Left hindlimb (tissue), 1 donor: ENCODE measurements at regions not wholly inside any gene's neighbourhood (a gene's known extent, or its start where the extent isn't known, plus 50 kb on each side); places are given as distances from the start of the nearest gene placed in this dataset.
"Not testable (repeated sequence)": the region's sequence is repeated elsewhere in the genome, so short reads cannot be mapped to it uniquely, and the experiment has no call there.

Experiments used
- DNase-seq: peaks from one replicate; pipeline ENCODE4 v3.0.0-alpha.2; 2018

DNA sequence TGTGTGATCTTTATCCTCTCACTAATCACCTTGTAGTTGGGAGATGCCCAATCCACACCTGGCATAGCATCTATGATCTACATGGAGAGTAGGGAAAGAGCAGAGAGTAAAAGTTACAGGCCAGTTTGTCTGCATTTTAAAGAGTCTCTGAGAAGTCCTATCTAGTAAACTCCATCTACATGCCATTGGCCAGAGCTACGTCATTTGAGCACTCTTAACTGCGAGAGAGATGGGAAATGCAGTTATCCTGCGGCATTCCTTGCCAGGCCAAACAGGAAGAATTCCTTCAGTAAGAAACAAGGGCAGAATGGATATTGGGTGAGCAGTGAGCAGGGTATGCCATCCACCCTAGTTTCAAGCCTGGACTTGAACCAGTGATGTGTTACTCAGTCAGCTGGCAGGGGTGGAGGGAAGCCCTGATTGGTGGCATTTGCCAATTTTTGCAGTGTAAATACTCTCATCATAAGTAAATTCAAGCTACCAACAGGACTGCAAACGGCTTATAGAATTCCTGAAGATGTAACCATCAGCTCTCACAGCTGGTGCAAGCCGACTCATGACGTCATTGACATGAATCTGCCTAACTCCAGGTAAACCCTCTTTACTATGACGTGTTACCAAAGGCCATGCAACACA, 156.8 kb upstream of the MSX2 start:
- DNase-seq = no peak

DNA sequence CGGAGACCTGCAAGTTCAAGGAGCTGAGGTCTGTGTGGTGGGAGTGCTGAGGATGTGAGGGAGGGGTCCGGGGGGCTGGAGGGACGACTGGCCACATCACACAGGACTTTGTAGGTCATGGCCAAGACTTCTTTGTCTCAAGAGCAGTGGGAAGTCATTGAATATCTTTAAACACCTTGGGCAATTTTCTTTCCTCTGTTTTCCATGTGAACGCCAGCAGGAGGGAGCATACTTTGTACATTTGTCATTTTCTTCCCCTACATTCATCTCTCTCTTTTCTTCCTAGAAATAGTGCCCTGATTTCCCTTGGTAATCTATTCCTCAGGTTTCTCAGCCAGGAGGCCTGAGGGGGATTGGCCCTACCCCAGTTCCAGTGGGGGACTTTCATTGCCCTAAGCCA, 153.7 kb upstream of the MSX2 start:
- no peak for DNase-seq

DNA sequence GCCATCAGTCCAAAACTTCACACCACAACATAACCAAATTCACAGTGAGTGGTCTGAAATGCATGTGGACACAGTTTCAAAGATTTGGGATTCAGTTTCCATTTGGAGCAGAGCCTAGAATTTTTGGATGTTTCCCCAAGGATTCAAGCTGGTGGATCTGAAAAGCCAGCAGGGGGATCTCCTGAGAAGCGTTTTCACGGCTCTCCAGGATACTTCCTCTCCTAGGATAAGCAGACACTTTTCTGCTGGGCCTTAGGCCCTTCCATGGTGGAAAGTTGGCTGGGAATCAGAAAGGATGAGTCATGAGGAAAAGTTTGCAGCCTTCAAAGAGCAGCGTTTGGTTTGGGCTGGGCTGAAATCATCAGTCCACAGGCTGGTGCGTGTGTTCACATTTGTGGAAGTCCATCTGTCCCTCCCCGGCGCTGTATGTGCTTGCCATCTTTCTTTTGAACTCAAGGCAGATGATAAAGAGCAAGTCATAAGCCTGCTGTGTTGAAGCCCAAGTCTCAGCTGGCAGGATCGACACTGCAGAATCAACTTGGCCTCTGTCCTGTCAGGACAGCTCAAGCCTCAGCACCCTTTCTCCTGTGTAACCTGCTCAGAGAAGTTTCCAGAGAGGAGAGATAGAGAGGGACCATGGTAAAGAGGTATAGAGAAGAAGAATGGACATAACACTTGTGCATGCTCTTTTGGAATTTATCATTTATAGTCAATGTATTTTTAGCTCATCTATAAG, 152.6 kb upstream of the MSX2 start:
- DNase-seq = peak; percentile 84

DNA sequence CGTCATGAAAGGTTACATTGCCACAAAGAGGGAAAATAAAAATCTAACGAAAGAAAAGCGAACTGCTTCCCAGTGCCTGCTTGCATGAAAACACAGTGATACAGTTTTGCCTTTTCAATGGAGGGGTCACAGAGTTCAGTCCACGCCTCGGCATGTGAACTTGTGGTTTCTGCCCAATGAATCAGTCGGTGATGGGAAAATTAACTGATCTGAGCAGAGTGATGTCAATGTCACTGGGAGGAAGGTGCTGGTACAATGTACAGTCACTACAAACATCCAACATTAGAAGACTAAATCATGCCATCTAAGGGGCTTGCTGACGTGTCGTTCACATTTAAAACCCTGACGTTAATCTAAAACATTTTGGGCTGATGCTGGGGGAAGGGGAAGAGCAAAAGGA, 151.8 kb upstream of the MSX2 start:
- no peak for DNase-seq

DNA sequence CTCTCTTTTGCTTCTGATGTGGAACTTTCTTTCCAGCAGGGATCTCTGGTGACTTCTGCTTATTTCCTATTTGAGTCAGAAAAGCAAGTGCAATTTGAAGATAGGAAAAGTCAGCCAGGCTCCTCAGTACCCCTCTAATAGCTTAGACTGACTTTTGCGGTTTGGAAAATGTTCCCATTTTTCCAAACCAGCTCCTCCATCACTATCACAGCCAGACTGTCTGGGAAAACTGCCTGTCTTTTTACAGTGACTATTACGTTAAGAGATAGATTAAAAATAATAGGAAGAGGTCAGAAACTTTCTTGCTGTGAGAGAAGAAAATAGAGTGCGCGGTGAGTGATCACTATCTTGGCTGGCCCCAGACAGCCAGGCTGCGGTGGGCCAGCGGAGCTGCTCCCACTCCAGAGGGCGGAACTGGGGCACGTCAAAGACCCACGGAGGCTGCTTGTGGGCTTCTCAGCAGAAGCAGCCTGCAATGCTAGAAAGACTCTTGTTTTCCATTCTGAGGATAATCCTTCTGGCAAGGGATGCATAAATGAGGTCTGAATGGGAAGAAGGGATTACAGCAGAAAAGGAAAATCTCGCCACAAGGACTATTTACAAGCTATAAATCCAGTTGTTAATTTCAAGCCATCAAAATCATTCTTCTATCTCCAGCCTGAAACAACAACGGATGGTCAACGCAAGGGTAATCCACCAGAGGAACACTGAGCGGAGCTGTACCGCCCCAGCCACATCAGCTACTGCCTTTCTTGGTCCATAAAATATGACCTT, 151.0 kb upstream of the MSX2 start:
- peak; percentile 66 for DNase-seq

DNA sequence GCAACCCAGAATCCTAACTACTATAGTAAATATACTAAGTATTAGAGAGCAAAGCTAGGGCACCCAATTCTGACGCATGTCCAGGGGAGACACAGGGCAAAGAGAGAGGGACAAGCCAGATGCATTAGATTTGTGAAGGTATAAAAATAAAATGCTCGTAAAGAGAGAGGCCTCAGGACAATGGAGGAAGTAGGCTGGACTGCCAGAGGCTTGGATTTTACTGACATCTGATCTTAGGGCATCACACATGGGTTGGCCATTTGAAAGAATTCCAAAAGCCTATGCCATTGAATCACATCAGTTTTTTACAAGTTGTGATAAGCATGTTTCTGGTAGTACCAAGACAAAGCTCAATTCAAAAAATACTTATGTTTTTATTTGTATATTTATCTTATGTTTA, 149.3 kb upstream of the MSX2 start:
- DNase-seq = no peak

DNA sequence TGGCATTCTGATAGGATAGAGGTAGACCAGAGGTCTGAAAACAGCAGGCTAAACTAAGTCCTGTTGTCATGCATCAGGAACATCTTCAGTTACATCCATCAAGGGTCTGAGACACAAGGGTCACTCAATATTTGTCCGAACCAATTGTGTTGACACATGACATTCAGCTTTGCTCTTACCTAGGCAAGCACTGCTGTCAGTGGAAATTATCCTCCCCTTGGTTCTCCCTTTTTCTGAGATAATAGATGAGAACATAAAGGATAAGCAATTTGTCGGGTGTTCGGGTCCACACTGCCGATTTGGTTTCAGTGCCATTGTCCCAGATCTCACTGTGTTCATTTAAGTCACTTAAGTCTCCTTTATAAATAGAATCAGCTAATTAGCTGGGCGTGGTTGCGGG, 148.3 kb upstream of the MSX2 start:
- no peak for DNase-seq

DNA sequence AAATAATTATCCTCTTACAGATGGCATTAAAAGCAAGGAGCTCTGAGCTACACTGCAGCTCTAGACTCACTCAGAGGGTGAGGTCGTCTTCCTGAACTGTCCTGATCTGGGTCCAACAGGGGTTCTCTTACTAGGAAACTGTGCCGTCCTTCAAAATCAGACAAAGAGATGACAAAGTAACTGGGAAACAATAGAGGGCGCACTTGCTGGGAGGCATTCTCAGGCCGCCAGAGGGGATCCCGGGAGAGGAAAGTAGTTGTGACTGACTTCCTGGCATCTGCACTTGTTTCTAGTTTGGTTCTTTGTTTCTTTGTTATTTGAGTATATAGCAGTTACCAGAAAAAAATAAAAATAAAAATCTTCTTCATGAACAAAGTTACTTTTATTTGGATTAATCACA, 142.9 kb upstream of the MSX2 start:
- no peak for DNase-seq

DNA sequence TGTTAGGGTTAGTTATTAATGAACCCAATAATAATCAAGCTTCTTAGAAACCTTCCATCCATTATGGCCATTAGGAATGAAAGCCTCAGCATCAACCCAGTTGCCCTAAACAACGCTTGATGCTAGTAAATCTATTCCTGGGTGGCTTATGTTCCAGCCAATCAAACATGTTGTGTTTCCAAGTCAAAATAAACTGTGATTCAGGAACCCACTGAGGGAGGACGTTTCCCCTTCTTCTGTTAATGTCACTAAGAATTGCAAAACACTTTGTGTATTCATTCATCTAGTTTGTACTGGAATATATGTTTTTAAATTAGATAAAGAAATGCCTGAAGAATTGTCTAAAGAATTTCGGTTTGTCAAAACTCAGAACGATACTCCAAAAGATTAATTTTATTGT, 142.5 kb upstream of the MSX2 start:
- DNase-seq = no peak

DNA sequence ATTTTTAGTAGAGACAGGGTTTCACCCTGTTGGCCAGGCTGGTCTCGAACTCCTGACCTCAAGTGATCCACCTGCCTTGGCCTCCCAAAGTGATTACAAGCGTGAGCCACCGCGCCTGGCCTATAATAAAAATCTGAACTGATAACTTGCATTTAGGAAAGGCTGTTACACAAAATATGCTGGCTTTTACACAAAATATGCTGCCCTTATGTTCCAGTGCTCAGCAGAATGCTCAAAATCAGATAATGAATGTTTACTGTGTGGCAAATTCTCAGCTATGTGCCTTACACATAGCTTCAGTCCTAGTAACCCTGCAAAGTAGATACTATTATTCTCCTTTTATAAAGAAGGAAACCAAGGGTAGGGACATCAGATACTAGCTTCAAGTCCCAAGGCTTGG, 141.3 kb upstream of the MSX2 start:
- DNase-seq = no peak

DNA sequence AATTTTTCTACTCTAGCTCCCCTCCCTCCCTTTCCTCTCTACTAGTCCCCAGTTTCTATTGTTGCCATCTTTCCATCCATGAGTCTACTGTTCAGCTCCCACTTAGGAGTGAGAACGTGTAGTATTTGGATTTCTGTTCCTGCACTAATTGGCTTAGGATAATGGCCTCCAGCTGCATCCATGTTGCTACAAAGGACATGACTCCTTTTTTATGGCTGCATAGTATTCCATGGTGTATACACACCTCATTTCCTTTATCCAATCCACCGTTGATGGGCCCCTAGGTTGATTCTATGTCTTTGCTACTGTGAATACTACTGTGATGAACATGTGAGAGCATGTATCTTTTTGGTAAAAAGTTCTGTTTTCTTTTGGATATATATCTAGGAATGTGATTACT, 138.9 kb upstream of the MSX2 start:
- no peak for DNase-seq

DNA sequence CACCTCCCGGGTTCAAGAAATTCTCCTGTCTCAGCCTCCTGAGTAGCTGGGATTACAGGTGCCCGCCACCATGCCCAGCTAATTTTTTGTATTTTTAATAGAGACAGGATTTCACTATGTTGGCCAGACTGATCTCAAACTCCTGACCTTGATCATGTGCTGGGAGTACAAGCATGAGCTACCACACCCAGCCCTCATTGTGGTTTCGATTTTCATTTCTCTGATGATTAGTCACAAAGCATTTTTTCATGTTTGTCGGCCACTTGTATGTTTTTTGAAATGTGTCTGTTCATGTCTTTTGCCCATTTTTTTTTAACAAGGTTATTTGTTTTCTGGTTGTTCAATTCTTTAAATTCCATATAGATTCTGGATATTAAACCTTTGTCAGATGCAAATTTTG, 138.2 kb upstream of the MSX2 start:
- DNase-seq = not testable (repeated sequence)

DNA sequence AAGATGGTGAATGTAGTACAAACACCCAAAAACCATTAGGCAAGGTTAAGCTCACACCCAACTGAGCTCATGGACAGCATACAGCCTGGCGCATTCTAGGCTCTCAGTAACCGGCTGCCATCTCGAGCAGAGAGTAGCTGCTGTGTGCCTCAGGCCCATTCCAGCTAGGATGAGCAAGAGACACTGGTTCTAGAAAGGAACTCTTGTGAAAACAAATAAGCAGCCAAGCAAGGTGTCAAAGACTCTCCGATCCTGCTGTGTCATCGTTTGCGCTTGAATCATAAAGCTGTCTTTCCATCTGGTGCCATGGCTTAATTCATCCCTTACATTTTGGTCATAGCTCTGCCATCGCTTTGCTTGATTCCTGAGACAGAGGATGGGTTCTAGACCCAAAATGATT, 135.4 kb upstream of the MSX2 start:
- no peak for DNase-seq

DNA sequence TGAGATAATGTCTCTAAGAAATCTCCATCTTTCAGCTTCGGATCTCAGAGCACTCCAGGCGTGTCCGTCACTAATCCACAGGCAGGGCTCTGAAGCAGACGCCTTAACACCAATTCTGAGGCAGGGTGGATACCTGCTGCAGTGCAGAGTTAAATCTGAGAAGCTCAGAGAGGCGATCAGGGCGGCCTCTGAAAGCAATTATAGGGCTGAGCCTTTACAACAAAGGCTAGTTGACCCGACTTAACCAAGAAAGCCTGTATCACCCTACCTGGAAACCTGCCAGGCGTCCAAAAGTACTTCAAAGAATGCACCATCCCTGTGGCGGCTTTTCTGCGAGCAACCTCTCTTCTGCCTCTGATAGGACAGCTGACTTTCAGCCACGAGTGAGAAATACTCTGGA, 134.8 kb upstream of the MSX2 start:
- DNase-seq = no peak

DNA sequence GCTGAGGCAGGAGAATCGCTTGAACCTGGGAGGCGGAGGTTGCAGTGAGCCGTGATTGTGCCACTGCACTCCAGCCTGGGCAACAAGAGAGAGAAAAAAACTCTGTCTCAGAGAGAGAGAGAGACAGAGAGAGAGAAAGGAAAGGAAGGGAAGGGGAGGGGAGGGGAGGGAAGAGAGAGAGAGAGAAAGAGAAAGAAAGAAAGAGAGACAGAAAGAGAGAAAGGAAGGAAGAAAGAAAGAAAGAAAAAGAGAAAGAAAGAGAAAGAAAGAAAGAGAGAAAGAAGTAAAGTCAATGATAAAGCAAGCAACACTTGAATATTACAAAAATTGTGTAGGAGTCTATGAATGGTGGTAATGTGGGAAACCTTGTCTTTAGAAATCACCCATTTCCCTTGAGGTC, 133.6 kb upstream of the MSX2 start:
- DNase-seq = no peak

DNA sequence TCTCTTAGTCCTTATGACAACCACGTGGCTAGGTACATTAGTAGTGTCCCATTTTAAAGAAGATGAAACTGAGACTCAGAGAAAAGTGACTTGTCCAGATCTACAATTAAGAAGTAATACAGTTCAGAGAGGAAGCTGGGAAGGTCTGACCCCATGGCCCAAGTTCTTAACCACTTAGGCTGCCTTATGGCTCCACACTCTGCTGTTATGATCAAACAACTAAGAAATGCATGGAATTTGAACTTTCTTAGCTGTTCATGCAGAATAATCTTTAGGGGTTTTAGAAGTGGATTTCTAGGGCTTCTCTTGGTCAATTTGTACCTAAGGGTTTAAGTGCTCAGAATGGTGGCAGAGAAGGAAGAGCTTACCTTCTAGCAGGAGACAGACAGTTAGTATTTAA, 128.0 kb upstream of the MSX2 start:
- DNase-seq = no peak

DNA sequence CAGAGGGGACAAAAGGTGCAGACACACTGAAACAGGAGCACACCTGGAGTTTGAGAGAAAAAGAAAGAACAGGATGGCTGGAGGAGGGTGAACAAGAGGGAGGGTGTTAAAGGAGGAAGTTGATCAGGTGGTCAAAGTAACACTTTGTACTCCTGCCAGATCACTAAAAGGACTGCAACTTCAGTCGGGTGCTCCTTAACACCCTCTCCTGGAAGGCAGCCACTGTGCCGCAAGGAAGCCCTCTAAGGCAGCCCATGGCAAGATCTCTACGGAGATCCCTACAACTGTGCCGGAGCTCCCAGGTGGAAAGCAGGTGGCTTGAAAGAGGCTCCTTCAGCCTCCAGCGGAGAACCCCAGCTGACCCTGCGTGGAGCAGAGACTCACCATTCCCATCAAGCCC, 124.4 kb upstream of the MSX2 start:
- DNase-seq = no peak

DNA sequence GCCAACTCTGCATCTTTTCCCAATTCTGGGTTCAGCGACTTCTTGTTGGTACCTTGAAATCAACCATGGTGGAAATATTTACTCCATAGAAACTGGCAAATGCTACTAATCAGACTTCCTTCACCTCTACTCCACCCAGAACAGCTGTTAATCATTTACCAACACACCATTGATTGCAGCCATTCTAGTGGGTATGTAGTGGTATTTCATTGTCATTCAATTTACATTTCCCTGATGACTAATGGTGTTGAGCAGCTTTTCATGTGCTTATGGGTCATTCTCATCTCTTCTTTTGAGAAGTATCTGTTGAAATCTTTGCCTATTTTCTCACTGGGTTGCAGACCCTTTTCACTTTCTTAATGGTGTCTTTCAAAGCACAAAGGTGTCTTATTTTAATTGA, 122.4 kb upstream of the MSX2 start:
- DNase-seq = no peak

DNA sequence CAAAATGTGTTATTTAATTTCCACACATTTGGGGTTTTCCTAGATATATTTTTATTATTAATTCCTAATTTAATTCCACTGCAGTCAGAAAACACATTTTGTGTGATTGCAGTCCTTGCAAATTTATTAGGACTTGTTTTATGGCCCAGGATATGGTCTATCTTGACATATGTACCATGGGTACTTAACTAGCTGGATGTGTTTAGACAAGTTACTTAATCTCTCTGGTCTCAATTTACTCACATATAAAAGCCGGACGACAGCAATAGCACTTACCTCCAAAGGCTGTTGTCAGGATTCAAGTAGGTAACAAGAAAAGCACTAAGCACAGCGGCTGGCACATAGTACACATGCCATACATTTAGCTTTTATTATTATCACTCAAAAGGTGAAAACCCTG, 118.2 kb upstream of the MSX2 start:
- DNase-seq = no peak

DNA sequence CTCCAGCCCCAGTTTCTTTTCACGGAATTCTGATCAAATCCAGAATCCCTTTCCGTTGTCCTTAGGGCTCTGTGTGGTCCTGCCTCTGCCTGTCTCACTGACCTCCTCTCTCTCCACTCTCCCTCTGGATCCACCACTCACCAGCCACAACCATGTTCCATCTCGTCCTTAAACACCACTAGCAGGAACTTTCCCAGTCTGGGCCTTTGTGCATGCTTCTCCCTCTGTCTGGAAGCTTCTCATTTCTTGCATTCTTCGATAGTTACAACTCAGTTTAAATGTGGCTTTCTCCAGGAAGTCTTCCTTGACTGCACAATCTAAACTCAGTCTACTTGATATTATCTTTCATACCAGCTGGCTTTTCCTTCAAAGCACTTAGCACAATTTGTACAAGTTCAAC, 117.7 kb upstream of the MSX2 start:
- DNase-seq = no peak

DNA sequence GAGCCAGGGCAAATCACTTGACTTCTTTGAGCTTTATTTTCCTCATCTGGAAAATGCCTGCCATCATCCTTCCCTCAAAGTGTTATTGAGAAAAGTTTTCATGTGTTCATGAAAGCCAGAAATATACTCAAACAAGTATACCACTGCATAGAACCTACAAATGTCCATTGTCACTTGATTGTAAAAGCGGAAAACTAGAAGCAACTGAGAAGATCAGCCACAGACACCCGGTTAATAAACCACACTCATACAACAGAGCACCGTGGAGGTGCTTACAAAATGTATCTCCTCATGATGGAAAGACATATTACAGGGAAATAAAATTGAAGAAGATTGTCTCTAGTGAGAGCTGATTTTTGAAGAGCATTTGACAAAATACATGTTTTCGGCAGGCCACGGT, 117.2 kb upstream of the MSX2 start:
- DNase-seq = no peak

DNA sequence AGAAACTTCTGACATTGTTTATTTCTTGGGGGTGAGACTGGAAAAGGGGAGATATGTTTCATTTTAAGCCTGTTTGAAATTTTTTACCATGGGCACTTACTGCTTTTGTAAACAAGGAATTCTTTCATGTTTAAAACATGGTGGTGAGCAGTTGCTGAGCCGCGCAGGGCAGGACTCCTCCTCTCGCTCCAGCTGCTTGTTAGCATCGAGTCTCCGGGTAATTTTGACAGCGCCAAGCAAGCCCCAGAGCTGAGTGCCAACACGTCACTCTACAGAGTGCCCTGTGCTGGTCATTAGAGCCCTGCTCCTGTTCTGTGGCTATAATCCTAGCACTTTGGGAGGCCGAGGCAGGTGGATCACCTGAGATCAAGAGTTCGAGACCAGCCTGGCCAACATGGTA, 116.5 kb upstream of the MSX2 start:
- no peak for DNase-seq

DNA sequence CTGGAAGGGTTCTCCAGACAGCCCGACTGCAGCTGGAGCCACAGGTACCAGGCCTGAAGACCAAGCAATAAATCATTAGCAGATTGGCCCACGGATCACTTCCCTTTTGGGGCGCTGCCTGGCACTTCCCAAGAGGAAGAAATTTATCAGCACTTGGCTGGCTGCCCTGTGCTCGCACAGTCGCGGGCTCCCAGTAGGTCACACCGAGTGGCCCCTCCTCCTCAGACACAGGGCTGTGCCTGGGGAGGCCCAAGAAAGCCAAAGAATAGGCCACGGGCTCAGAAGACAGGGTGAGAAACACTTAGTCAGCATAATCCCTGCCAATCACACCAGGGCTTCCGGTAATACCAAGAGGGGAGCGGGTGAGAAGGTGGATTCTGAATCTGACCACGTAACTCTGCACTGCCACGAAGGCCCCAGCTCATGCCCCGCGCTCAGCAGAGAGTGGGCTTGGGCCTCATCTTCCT, 115.7 kb upstream of the MSX2 start:
- peak; percentile 43 for DNase-seq

DNA sequence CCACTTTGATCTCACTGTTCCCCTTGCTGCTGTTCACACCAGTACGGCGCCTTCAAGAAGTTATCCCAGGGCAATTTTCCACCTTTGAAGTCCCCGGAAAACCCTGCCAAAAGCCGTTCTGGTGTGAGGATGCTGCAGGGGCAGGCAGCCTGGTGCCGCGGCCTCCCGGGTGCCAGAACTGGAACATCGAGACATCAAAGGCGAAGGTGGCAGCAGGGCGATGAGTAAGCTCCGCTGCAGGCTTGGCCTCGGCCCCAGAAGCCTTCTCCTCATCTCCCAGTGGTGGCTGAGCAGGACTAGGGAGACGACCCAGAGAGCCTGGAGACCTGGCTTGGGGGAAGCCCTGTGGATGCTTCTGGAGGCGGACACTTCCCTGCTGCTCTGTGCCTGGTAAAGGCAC, 115.3 kb upstream of the MSX2 start:
- DNase-seq = no peak
